Epithelial cell of prostate (primary cell): ENCODE measurements at regions not wholly inside any gene's neighbourhood (a gene's known extent, or its start where the extent isn't known, plus 50 kb on each side); places are given as distances from the start of the nearest gene placed in this dataset.

Source experiments
- DNase-seq: peaks from one replicate; pipeline ENCODE4 v3.0.0-alpha.2; 2011; ENCODE audit warnings: low read depth, low spot score
- H3K27ac ChIP-seq: fragments of 450-650 bp; 2 replicates; pipeline ENCODE4 v1.5.1; 2017; ENCODE audit warnings: mild to moderate bottlenecking

GRCh38 chr5:175388531-175388930 lies 55.5 kb downstream of the DRD1 start:
- no peak for DNase-seq
- H3K27ac ChIP-seq = no peak overlapping the region

- no peak overlapping the region for H3K27ac ChIP-seq
- DNase-seq = no peak
Observed at GRCh38 chr5:175387144-175387543, 56.8 kb downstream of the DRD1 start.

- H3K27ac ChIP-seq = no peak overlapping the region
- no peak for DNase-seq
Observed at GRCh38 chr5:175386526-175386925, 57.5 kb downstream of the DRD1 start.

GRCh38 chr5:175385691-175386362 lies 58.2 kb downstream of the DRD1 start:
- DNase-seq = peak; percentile 53
- H3K27ac ChIP-seq = no peak overlapping the region

GRCh38 chr5:175384724-175385552 lies 59.0 kb downstream of the DRD1 start:
- no peak for DNase-seq
- H3K27ac ChIP-seq = no peak overlapping the region

- peak; percentile 5 for DNase-seq
- H3K27ac ChIP-seq = no peak overlapping the region
Observed at GRCh38 chr5:175383350-175383749, 60.6 kb downstream of the DRD1 start.

- H3K27ac ChIP-seq = no peak overlapping the region
Observed at GRCh38 chr5:175382171-175382570, 61.8 kb downstream of the DRD1 start.

GRCh38 chr5:175381130-175381529 lies 62.9 kb downstream of the DRD1 start:
- H3K27ac ChIP-seq = no peak overlapping the region
- no peak for DNase-seq

More at GRCh38 chr5:175382171-175382570, 61.8 kb downstream of the DRD1 start:
- no peak for DNase-seq

- DNase-seq = no peak
- H3K27ac ChIP-seq = no peak overlapping the region
Observed at GRCh38 chr5:175380701-175381100, 63.3 kb downstream of the DRD1 start.

- no peak for DNase-seq
- no peak overlapping the region for H3K27ac ChIP-seq
Observed at GRCh38 chr5:175379867-175380266, 64.1 kb downstream of the DRD1 start.

- peak overlapping the region; percentile 67 for H3K27ac ChIP-seq
- DNase-seq = peak; percentile 95
Observed at GRCh38 chr5:175378444-175379028, 65.4 kb downstream of the DRD1 start.

- DNase-seq = no peak
- peak overlapping the region; percentile 67 for H3K27ac ChIP-seq
Observed at GRCh38 chr5:175377816-175378215, 66.2 kb downstream of the DRD1 start.

- DNase-seq = no peak
- H3K27ac ChIP-seq = no peak overlapping the region
Observed at GRCh38 chr5:175374166-175374875, 69.7 kb downstream of the DRD1 start.

GRCh38 chr5:175365866-175366265 lies 78.1 kb downstream of the DRD1 start:
- DNase-seq = no peak
- no peak overlapping the region for H3K27ac ChIP-seq

- no peak overlapping the region for H3K27ac ChIP-seq
- DNase-seq = no peak
Observed at GRCh38 chr5:175363300-175363699, 80.7 kb downstream of the DRD1 start.

- H3K27ac ChIP-seq = no peak overlapping the region
- no peak for DNase-seq
Observed at GRCh38 chr5:175357995-175358394, 86.0 kb downstream of the DRD1 start.

GRCh38 chr5:175356428-175356827 lies 87.6 kb downstream of the DRD1 start:
- H3K27ac ChIP-seq = no peak overlapping the region

GRCh38 chr5:175354964-175355363 lies 89.0 kb downstream of the DRD1 start:
- no peak overlapping the region for H3K27ac ChIP-seq
- no peak for DNase-seq

More at GRCh38 chr5:175356428-175356827, 87.6 kb downstream of the DRD1 start:
- DNase-seq = no peak

GRCh38 chr5:175353926-175354325 lies 90.1 kb downstream of the DRD1 start:
- no peak overlapping the region for H3K27ac ChIP-seq
- DNase-seq = no peak

GRCh38 chr5:175351897-175352590 lies 91.9 kb downstream of the DRD1 start:
- no peak overlapping the region for H3K27ac ChIP-seq
- no peak for DNase-seq
